C4-2B (cell line): ENCODE measurements at regions not wholly inside any gene's neighbourhood (a gene's known extent, or its start where the extent isn't known, plus 50 kb on each side); places are given as distances from the start of the nearest gene placed in this dataset.

ENCODE experiments used
- CTCF ChIP-seq: fragments of 450-650 bp; conservative IDR thresholded peaks from 2 replicates; pipeline ENCODE4 v1.5.1; 2017; ENCODE audit warnings: mild to moderate bottlenecking
- ZFX ChIP-seq: fragments of 450-650 bp; IDR thresholded peaks from 2 replicates; pipeline ENCODE4 v1.6.1; 2017

GRCh38 chr2:219916726-219917440, 289.5 kb downstream of the SLC4A3 start:
- no peak for TF ChIP-seq ZFX
- no peak for TF ChIP-seq CTCF
